HG03159 (cell line): ENCODE measurements at regions not wholly inside any gene's neighbourhood (a gene's known extent, or its start where the extent isn't known, plus 50 kb on each side); places are given as distances from the start of the nearest gene placed in this dataset.

Experiments used
- ATAC-seq: cut with Tn5 transposase; IDR thresholded peaks from one replicate; pipeline ENCODE4 v1.9.1; 2021; ENCODE audit warnings: mild to moderate bottlenecking, moderate library complexity; ENCODE audit not compliant: unreplicated experiment

DNA sequence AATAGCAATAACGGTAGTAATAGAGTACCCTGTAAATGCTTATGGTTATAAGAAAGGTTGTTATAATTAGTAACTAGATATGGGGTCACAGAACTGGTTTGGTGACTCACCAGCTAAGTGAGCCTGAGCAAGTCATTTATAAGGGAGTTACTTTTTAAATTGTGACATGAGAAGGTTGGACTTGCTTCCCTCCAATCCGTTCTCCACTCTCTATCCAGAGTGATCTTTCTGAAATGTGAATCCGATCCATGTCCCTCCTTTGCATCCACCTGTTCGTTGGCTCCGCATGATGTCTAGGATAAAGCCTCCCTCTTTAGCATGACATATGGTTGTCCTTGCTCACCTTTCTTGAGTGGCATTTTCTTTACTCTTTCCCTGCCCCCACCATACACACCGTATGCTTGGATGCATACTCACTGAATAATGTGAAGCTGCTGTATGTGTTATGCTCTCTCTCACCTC is 83.1 kb downstream of the CDC42EP3 start:
- no peak for ATAC-seq

DNA sequence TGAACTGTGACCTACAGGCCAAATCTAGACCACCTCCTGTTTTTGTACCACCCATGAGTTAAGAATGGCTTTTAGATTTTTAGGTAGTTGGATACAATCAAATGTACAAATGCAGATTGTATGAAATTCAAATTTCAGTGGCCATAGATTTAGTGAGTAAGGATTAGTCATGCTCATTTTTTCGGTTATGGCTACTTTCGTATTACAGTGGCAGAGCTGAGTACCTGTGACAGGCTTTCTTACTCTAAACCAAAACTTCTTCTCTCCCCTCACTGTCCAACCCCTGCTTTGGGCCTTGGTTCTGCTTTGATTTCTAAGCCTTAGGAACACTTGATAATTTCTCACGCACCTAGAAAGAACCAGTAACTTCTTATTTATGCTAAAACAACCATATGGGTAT is 82.1 kb downstream of the CDC42EP3 start:
- no peak for ATAC-seq

DNA sequence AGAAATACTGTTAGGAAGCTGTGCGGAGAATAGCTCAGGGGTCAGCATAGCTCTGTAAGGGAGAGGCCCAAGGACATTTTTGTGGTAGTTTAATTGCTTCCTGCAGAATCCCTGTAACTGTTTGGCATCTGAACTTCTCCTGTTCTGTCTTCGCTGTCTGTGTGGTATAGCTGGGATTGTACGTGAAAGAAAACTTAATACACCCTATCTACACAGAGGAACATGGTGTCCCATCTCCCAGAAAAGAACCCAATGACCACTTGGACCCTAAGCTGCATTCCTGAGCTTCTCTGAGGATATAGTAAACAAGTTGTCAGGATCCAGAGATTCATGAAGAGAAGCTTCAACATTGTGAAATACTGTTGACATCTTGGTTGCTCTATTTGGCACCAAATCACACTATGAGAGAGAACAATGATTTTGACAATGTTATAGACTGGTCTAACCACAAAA is 81.3 kb downstream of the CDC42EP3 start:
- no peak for ATAC-seq
